ENCODE measurements at regions not wholly inside any gene's neighbourhood (a gene's known extent, or its start where the extent isn't known, plus 50 kb on each side); places are given as distances from the start of the nearest gene placed in this dataset.

- TF ChIP-seq CTCF (IDR thresholded peaks at IDR 0.05) (no peak), POLR2A (IDR thresholded peaks at IDR 0.05) (no peak), EP300 (IDR thresholded peaks at IDR 0.05) (no peak), POLR2AphosphoS5 (IDR thresholded peaks at IDR 0.05) (no peak)
Measured at GRCh38 chr9:115668521-115668920, 485.1 kb upstream of the PAPPA start.
